ENCODE measurements at regions not wholly inside any gene's neighbourhood (a gene's known extent, or its start where the extent isn't known, plus 50 kb on each side); places are given as distances from the start of the nearest gene placed in this dataset.

DNA sequence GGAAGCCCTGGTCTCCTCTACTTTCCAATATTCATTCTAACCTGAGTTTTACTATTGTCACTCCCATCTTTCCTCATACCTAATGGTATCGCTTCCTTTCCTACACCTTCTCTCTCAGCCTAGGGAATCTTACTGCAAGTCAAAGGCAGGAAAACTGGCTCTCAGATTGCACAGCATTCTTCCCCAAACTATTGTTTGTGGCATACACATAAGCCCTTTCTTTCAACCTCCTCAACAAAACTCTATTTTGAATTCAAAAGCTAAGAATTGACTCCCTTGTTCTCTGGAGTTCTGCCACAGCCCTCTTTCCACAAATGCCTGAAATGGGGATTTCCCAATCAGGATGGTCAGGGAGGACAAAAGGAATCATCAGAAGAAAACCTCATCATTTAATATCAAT is 181.5 kb downstream of the FAM76B start:
- Histone ChIP-seq H3K4me2 (no peak overlapping the region), H3K4me1 (no peaks in the 10 kb centered on the region; the same call in 1 of the 2 replicates), H3K9ac (no peak overlapping the region), H4K20me1 (no peaks in the 10 kb centered on the region), H3K4me3 (no peak overlapping the region), H3K9me3 (no peaks in the 10 kb centered on the region), H3K27ac (no peak overlapping the region), H3K36me3 (no peaks in the 10 kb centered on the region), H3K27me3 (no peaks in the 10 kb centered on the region)
- no peak for TF ChIP-seq Cebpa-rat (IDR thresholded peaks at IDR 0.05)

DNA sequence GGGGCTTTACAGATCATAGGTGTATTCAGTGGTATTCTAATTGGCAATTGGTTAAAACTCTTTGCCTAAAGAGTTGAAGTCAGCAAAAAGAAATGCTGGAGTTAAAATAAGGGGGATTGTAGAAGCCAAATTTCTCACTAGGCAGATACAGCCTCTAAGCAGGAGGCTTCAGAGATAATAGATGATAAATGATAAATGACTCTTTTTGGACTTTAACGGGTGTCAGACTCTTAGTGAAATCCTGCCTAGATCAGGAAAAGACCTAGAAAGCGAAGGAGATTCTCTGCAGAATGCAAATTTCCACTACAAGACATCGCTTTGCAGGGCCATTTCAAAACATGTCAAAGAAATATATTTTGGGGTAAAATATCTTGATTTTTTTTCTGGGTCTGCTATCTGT is 182.8 kb downstream of the FAM76B start:
- Histone ChIP-seq H4K20me1 (no peaks in the 10 kb centered on the region), H3K27me3 (no peaks in the 10 kb centered on the region), H3K9ac (no peak overlapping the region), H3K36me3 (no peaks in the 10 kb centered on the region), H3K4me2 (no peak overlapping the region), H3K4me1 (no peaks in the 10 kb centered on the region; the same call in 1 of the 2 replicates), H3K9me3 (no peaks in the 10 kb centered on the region), H3K27ac (no peak overlapping the region), H3K4me3 (no peak overlapping the region)
- no peak for TF ChIP-seq Cebpa-rat (IDR thresholded peaks at IDR 0.05)

DNA sequence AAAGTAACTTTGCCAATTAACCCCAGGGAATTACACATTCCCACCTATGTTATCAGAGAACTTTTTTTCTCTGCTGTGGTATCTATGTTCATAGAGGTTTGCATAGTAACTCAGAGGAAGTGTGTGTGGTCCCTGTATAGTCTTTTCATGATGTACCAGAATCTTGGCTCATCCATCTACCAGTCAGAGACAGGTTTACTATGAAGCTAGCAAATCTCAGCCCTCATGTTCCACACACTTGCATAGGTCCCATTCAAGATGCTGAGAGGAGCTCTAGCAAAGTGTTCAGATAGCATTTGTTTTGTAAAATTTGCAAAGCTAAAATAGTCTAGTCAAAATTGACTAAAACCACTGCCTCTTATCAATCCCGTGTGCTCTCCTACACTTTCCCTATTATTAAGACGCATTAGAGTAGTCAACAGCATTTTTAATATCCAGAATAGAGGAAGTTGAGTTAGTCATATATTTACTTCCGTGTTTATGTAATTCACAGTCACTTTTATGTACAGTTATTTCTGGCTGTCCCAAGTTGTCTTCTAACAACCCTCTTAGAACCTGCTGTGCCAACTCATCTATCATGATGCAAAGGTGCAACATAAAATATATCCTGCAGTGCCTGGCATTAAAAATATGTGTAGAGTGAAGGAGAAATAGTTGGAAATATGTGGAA is 184.2 kb downstream of the FAM76B start:
- no peak for TF ChIP-seq Cebpa-rat (IDR thresholded peaks at IDR 0.05)
- Histone ChIP-seq H4K20me1 (no peaks in the 10 kb centered on the region), H3K4me3 (no peak overlapping the region)

DNA sequence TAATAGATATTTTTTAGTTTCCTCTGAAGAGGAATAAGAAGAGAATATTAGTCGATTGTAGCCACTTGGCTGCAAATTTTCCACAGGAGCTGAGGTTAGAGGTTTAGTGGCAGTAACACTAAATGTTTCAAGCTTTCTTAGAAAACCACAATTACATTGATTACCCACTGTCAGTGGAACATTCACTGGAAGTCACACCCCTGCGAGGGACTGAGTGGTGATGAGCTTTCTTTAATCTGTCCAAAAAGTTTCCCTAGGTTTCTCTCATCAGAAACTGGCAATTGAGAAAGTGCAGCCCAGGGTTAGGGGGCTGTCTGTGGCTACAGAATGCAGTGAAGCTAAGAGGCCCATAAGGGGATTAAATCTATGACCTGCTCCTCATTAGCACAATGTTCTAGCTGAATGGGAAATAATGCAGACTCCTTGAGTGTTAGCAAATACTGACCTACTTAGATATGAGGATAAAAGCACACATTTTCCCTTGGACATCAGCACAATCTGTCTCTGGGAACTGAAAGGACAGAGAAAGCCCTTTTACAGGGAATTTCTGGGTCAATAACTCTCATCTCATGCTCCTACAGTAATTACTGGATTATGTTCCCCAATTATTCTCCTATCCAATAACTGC is 189.5 kb downstream of the FAM76B start:
- H3K4me2 ChIP-seq: no peak overlapping the region
- no peak overlapping the region for H3K9ac ChIP-seq
- no peak overlapping the region for H3K4me3 ChIP-seq
- no peaks in the 10 kb centered on the region for H3K27me3 ChIP-seq
- H3K9me3 ChIP-seq: no peaks in the 10 kb centered on the region
- no peaks in the 10 kb centered on the region for H3K36me3 ChIP-seq
- H3K4me1 ChIP-seq: no peaks in the 10 kb centered on the region; the same call in 1 of the 2 replicates
- no peak for TF ChIP-seq Cebpa-rat (IDR thresholded peaks at IDR 0.05)
- H4K20me1 ChIP-seq: no peaks in the 10 kb centered on the region
- no peak overlapping the region for H3K27ac ChIP-seq

More for the DNA sequence above, 184.2 kb downstream of the FAM76B start:
- no peak overlapping the region for H3K9ac ChIP-seq
- no peaks in the 10 kb centered on the region for H3K27me3 ChIP-seq
- H3K4me2 ChIP-seq: no peak overlapping the region
- H3K4me1 ChIP-seq: no peaks in the 10 kb centered on the region; the same call in 1 of the 2 replicates
- no peaks in the 10 kb centered on the region for H3K36me3 ChIP-seq
- no peaks in the 10 kb centered on the region for H3K9me3 ChIP-seq
- no peak overlapping the region for H3K27ac ChIP-seq

DNA sequence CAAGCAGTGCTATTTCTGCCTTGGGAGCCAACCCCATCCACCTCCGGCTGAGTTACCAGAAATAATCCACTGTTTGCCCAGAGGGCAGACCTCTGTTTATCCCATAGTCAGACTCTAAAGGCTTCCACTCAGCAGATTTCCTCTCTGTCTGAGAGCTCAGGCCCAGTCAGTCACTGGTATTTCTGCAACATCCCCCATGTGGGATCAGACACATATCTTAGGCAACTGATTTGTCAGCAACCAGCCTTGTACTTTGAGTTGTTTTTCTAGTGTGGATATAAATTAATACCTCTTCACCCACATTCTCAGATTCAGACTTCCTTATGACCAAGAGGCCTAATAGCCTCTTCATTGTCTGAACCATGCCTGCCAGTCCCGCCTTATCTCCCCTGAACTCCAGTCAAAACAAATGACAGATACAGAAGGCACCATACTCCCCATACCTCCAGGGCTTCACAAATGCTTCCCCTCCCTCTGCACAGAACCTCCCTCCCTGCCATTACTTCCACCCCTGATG is 193.6 kb downstream of the FAM76B start:
- no peak for TF ChIP-seq Cebpa-rat (IDR thresholded peaks at IDR 0.05)
- Histone ChIP-seq H3K9ac (no peak overlapping the region), H3K9me3 (no peaks in the 10 kb centered on the region), H3K27ac (no peak overlapping the region), H3K4me1 (no peaks in the 10 kb centered on the region), H4K20me1 (no peaks in the 10 kb centered on the region), H3K36me3 (no peaks in the 10 kb centered on the region), H3K4me3 (no peak overlapping the region), H3K4me2 (no peak overlapping the region), H3K27me3 (no peaks in the 10 kb centered on the region)

DNA sequence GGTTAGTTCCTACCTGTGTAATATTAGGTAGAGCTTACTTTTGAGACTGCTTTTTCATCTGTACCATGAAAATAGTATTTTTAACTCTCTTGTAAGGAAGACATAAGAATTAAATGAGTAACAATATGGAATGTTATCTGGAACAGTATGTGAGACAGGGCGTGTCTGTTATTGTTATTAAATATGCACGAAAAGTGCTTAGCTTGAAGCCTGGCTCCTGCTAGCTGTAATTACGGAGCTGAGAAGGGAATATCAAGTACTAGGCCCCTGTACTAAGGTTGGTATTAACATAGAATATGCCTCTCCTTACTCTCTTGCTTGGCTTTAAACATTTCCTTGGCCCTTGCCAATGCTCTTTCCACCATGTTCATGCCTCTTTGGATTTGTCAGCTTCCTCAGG is 194.0 kb downstream of the FAM76B start:
- no peaks in the 10 kb centered on the region for H3K4me1 ChIP-seq
- no peak overlapping the region for H3K27ac ChIP-seq
- no peaks in the 10 kb centered on the region for H3K36me3 ChIP-seq
- no peaks in the 10 kb centered on the region for H3K9me3 ChIP-seq
- no peak overlapping the region for H3K4me2 ChIP-seq
- no peaks in the 10 kb centered on the region for H3K27me3 ChIP-seq
- no peak overlapping the region for H3K9ac ChIP-seq
- H4K20me1 ChIP-seq: no peaks in the 10 kb centered on the region
- H3K4me3 ChIP-seq: no peak overlapping the region
- TF ChIP-seq Cebpa-rat (IDR thresholded peaks at IDR 0.05): no peak

DNA sequence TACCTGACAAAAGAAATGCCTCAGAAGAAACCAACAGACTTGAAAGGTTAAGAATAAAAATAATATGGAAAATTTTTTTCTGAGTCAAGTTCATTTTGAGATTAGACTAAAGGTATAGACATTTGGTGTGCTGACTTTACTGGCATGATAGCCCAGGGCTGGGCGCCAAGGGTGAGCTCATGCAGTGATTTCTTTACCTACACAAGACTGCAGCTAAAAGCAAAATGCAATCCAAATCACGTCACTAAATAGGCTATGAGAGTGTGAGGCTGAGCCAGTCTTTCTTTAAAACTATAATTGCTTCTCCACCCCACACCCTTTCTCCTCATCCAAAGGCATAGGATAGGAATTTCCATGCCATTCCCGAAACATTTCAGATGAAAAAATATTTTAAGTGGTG is 196.5 kb downstream of the FAM76B start:
- Histone ChIP-seq H3K4me2 (no peak overlapping the region), H3K9ac (no peak overlapping the region), H3K27me3 (no peaks in the 10 kb centered on the region), H3K36me3 (no peaks in the 10 kb centered on the region), H3K4me3 (no peak overlapping the region), H3K4me1 (no peaks in the 10 kb centered on the region), H4K20me1 (no peaks in the 10 kb centered on the region), H3K9me3 (no peaks in the 10 kb centered on the region), H3K27ac (no peak overlapping the region)
- no peak for TF ChIP-seq Cebpa-rat (IDR thresholded peaks at IDR 0.05)

DNA sequence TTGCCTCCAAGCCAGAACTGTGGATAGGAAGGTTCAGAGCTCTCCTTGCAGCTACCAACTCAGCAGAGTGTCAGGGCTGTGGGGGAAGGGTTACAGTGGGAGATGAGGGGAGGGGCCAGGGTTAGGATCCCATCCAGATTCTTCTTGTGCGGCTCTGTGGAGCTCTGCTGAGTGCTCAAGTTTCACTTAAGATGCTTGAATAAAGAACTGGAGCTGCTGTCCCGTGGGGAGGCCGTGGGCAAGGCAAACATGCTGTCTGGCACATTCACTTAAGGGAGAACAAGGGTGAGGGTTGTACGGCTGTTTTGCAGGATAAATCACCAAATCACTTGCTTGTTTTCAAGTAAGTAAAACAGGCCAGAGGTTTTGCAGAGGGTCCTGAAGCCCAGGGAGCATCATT is 197.1 kb downstream of the FAM76B start:
- H3K27me3 ChIP-seq: no peaks in the 10 kb centered on the region
- TF ChIP-seq Cebpa-rat (IDR thresholded peaks at IDR 0.05): no peak
- H3K4me2 ChIP-seq: no peak overlapping the region
- H3K4me1 ChIP-seq: no peaks in the 10 kb centered on the region
- H3K9ac ChIP-seq: no peak overlapping the region
- H4K20me1 ChIP-seq: no peaks in the 10 kb centered on the region
- no peaks in the 10 kb centered on the region for H3K9me3 ChIP-seq
- no peak overlapping the region for H3K4me3 ChIP-seq
- no peaks in the 10 kb centered on the region for H3K36me3 ChIP-seq
- H3K27ac ChIP-seq: no peak overlapping the region

DNA sequence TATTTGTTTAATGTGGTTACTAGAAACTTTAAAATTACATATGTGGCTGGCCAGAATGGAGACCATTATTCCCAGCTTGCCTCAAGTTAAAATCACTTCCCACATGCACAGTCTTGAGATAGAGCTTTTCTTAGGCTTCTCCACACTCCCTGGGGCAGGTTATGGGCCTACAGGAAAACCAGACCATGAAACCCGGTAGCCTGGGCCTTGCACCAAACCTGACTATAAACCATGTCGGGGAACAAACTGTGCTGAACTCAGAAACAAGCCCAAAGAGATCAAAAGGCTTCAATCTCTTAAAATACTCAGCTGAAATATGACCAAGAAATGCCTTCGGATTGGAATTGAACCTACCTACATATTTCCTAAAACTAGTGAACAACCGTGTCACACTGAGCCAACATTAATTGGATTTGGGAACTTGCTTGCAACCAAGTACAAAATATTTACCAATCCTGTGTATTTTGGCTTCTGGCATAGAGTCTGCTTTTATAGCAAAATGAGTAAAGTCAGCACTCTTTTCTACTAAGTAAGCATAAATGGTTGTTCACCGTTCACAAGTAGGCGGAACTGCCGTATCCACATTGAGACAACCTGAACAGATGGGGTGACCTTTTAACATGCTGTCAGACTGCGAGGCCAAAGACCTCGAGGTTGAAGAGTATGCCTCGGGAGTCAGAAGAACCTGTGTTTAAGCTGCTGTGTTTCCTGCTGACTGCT is 199.5 kb downstream of the FAM76B start:
- Histone ChIP-seq H3K4me2 (no peak overlapping the region), H3K36me3 (no peaks in the 10 kb centered on the region), H3K4me1 (0 out of 2 replicates have a peak, but pooled peaks cover under 1% of the 10 kb centered on the region), H3K9me3 (no peaks in the 10 kb centered on the region), H3K27ac (no peak overlapping the region), H3K4me3 (no peak overlapping the region), H3K9ac (no peak overlapping the region), H4K20me1 (no peaks in the 10 kb centered on the region), H3K27me3 (no peaks in the 10 kb centered on the region)
- no peak for TF ChIP-seq Cebpa-rat (IDR thresholded peaks at IDR 0.05)

DNA sequence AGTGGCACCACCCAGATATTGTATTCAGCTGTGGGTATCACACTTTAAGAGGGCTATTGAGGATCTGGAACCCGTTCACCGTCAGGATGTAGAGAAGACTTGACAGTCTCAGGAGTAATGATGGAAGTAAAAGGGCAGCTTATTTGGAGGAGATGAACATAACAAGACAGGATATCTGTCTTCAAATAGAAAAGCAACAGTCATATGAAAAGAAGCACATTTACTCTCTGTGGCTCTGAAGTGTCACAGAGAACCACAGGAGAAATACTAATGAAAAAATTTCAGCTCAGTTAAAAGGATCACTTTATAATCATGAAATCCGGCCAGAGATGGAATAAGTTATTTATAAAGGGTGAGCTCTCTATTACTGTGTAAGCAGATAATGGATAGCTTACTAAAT is 200.8 kb downstream of the FAM76B start:
- Histone ChIP-seq H3K4me3 (no peak overlapping the region), H3K36me3 (no peaks in the 10 kb centered on the region), H3K9me3 (no peaks in the 10 kb centered on the region), H3K9ac (no peak overlapping the region), H3K27ac (no peak overlapping the region), H3K4me1 (peaks cover 10% of the 10 kb centered on the region), H3K27me3 (no peaks in the 10 kb centered on the region), H3K4me2 (no peak overlapping the region), H4K20me1 (no peaks in the 10 kb centered on the region)
- TF ChIP-seq Cebpa-rat (IDR thresholded peaks at IDR 0.05): no peak
